ENCODE measurements at regions not wholly inside any gene's neighbourhood (a gene's known extent, or its start where the extent isn't known, plus 50 kb on each side); places are given as distances from the start of the nearest gene placed in this dataset.
"Not testable (repeated sequence)": the region's sequence is repeated elsewhere in the genome, so short reads cannot be mapped to it uniquely, and the experiment has no call there.

- no peak for DNase-seq
Observed at GRCh38 chr11:110862407-110862806, 150.2 kb upstream of the ARHGAP20 start.

- DNase-seq, result no peak
Observed at GRCh38 chr11:110860461-110860860, 148.2 kb upstream of the ARHGAP20 start.

GRCh38 chr11:110859998-110860397, 147.8 kb upstream of the ARHGAP20 start:
- DNase-seq, result no peak

GRCh38 chr11:110859240-110859840, 147.1 kb upstream of the ARHGAP20 start:
- no peak for DNase-seq

GRCh38 chr11:110858547-110858921, 146.3 kb upstream of the ARHGAP20 start:
- no peak for DNase-seq

GRCh38 chr11:110857892-110858546, 145.8 kb upstream of the ARHGAP20 start:
- DNase-seq, result no peak

GRCh38 chr11:110856996-110857812, 145.0 kb upstream of the ARHGAP20 start:
- DNase-seq, result no peak

- DNase-seq, result no peak
Observed at GRCh38 chr11:110856340-110856739, 144.1 kb upstream of the ARHGAP20 start.

GRCh38 chr11:110855191-110855590, 143.0 kb upstream of the ARHGAP20 start:
- DNase-seq, result no peak

- DNase-seq, result no peak
Observed at GRCh38 chr11:110852921-110853490, 140.8 kb upstream of the ARHGAP20 start.

- no peak for DNase-seq
Observed at GRCh38 chr11:110850846-110851245, 138.6 kb upstream of the ARHGAP20 start.

- DNase-seq, result not testable (repeated sequence)
Observed at GRCh38 chr11:110843053-110843452, 130.8 kb upstream of the ARHGAP20 start.

GRCh38 chr11:110838808-110839207, 126.6 kb upstream of the ARHGAP20 start:
- DNase-seq, result no peak

GRCh38 chr11:110837603-110838002, 125.4 kb upstream of the ARHGAP20 start:
- DNase-seq, result no peak

GRCh38 chr11:110835106-110835505, 122.9 kb upstream of the ARHGAP20 start:
- DNase-seq, result no peak

GRCh38 chr11:110833033-110833484, 120.8 kb upstream of the ARHGAP20 start:
- DNase-seq, result no peak

GRCh38 chr11:110832539-110832938, 120.3 kb upstream of the ARHGAP20 start:
- no peak for DNase-seq

GRCh38 chr11:110832080-110832479, 119.8 kb upstream of the ARHGAP20 start:
- no peak for DNase-seq

- DNase-seq, result no peak
Observed at GRCh38 chr11:110830747-110831146, 118.5 kb upstream of the ARHGAP20 start.

- DNase-seq, result no peak
Observed at GRCh38 chr11:110830344-110830743, 118.1 kb upstream of the ARHGAP20 start.

GRCh38 chr11:110829873-110830272, 117.6 kb upstream of the ARHGAP20 start:
- no peak for DNase-seq

- no peak for DNase-seq
Observed at GRCh38 chr11:110828086-110828485, 115.8 kb upstream of the ARHGAP20 start.

GRCh38 chr11:110827276-110827675, 115.0 kb upstream of the ARHGAP20 start:
- no peak for DNase-seq

Measured in SIG-M5 (cell line).